ENCODE measurements at regions not wholly inside any gene's neighbourhood (a gene's known extent, or its start where the extent isn't known, plus 50 kb on each side); places are given as distances from the start of the nearest gene placed in this dataset.
"Not testable (repeated sequence)": the region's sequence is repeated elsewhere in the genome, so short reads cannot be mapped to it uniquely, and the experiment has no call there.

- TF ChIP-seq CTCF (CRISPR knock-in tag; IDR thresholded peaks at IDR 0.05); POLR2A (IDR thresholded peaks at IDR 0.05; ENCODE audit: insufficient read depth in 1 of 2, low read depth in 2 of 2, low read length in 2 of 2); MAZ (IDR thresholded peaks at IDR 0.05; ENCODE audit: borderline replicate concordance, low read depth, low read length); MAZ (CRISPR knock-in tag; IDR thresholded peaks at IDR 0.05; ENCODE audit: low read depth); ZHX1 (CRISPR knock-in tag; IDR thresholded peaks at IDR 0.05; ENCODE audit: low read depth); NR2C2 (CRISPR knock-in tag; IDR thresholded peaks at IDR 0.05; ENCODE audit: borderline replicate concordance); MXD1 (CRISPR knock-in tag; IDR thresholded peaks at IDR 0.05); HDAC2 (CRISPR knock-in tag; IDR thresholded peaks at IDR 0.05); TAF15 (IDR thresholded peaks at IDR 0.05; ENCODE audit: low read depth, low read length, poor library complexity, severe bottlenecking); MXI1 (IDR thresholded peaks at IDR 0.05; ENCODE audit: borderline replicate concordance, low read depth, low read length): not testable (repeated sequence)
These were observed 119.1 kb downstream of the PPIAL4G start for GRCh38 chr1:148363979-148364378.
